Activated T-helper 1 cell treated with anti-CD3 and anti-CD28 coated beads, Interleukin-12 subunit alpha, Interleukin-12 subunit beta, Interleukin-2, Interleukin-4 antibody, amounts not matched to agents 30 ng/mL and 10 ng/mL and 1 ng/mL, durations not matched to agents 14 hours and 24 hours and 36 hours (primary cell): ENCODE measurements at regions not wholly inside any gene's neighbourhood (a gene's known extent, or its start where the extent isn't known, plus 50 kb on each side); places are given as distances from the start of the nearest gene placed in this dataset.
"Not testable (repeated sequence)": the region's sequence is repeated elsewhere in the genome, so short reads cannot be mapped to it uniquely, and the experiment has no call there.

ENCODE experiments used
- DNase-seq: peaks from one replicate; pipeline ENCODE4 v3.0.0; 2021; ENCODE audit warnings: low spot score
- H3K27ac Mint-ChIP-seq: one replicate; pipeline ENCODE4 v1.8.0; 2021; ENCODE audit warnings: mild to moderate bottlenecking, mixed read lengths
- H3K27me3 Mint-ChIP-seq: one replicate; pipeline ENCODE4 v1.8.0; 2022; ENCODE audit warnings: mild to moderate bottlenecking, moderate library complexity, mixed read lengths; ENCODE audit not compliant: insufficient read depth
- H3K36me3 Mint-ChIP-seq: one replicate; pipeline ENCODE4 v1.8.0; 2021; ENCODE audit warnings: low read depth, mixed read lengths
- H3K4me1 Mint-ChIP-seq: one replicate; pipeline ENCODE4 v1.8.0; 2021; ENCODE audit warnings: low read depth, mixed read lengths
- H3K4me3 Mint-ChIP-seq: one replicate; pipeline ENCODE4 v1.8.0; 2021; ENCODE audit warnings: mild to moderate bottlenecking, moderate library complexity, mixed read lengths
- H3K9me3 Mint-ChIP-seq: one replicate; pipeline ENCODE4 v1.8.0; 2021; ENCODE audit warnings: mixed read lengths
- intact Hi-C: fragments of 100-400 bp; cut with micrococcal nuclease; formaldehyde crosslinking; loops from one replicate; pipeline ENCODE4 v1.15.1; 2024

- no peaks in the 10 kb centered on the region for H3K36me3 Mint-ChIP-seq
- no peak for DNase-seq
- H3K4me1 Mint-ChIP-seq = no peaks in the 10 kb centered on the region
- no peak overlapping the region for H3K4me3 Mint-ChIP-seq
- H3K27ac Mint-ChIP-seq = no peak overlapping the region
- no peaks in the 10 kb centered on the region for H3K27me3 Mint-ChIP-seq
- peaks cover 5% of the 10 kb centered on the region for H3K9me3 Mint-ChIP-seq
- intact Hi-C loops = no loop called here
Measured at GRCh38 chr5:167937635-167937998, 353.8 kb upstream of the WWC1 start.

GRCh38 chr5:167939686-167940085 lies 351.8 kb upstream of the WWC1 start:
- no peaks in the 10 kb centered on the region for H3K36me3 Mint-ChIP-seq
- H3K9me3 Mint-ChIP-seq = peaks cover 5% of the 10 kb centered on the region
- no peak overlapping the region for H3K27ac Mint-ChIP-seq
- intact Hi-C loops = no loop called here
- DNase-seq = no peak
- H3K4me3 Mint-ChIP-seq = no peak overlapping the region
- H3K27me3 Mint-ChIP-seq = no peaks in the 10 kb centered on the region
- no peaks in the 10 kb centered on the region for H3K4me1 Mint-ChIP-seq

- no peaks in the 10 kb centered on the region for H3K4me1 Mint-ChIP-seq
- no peak overlapping the region for H3K4me3 Mint-ChIP-seq
- H3K27ac Mint-ChIP-seq = no peak overlapping the region
- no peaks in the 10 kb centered on the region for H3K27me3 Mint-ChIP-seq
- H3K36me3 Mint-ChIP-seq = no peaks in the 10 kb centered on the region
- peaks cover 5% of the 10 kb centered on the region for H3K9me3 Mint-ChIP-seq
- intact Hi-C loops = no loop called here
- DNase-seq = no peak
Measured at GRCh38 chr5:167940911-167941310, 350.5 kb upstream of the WWC1 start.

- H3K36me3 Mint-ChIP-seq, H3K27ac Mint-ChIP-seq, H3K27me3 Mint-ChIP-seq, H3K4me3 Mint-ChIP-seq, intact Hi-C loops, DNase-seq, H3K9me3 Mint-ChIP-seq, H3K4me1 Mint-ChIP-seq: not testable (repeated sequence)
Measured at GRCh38 chr5:167941556-167941955, 349.9 kb upstream of the WWC1 start.

- no peak for DNase-seq
- Mint-ChIP-seq H3K4me3 (no peak overlapping the region), H3K36me3 (no peaks in the 10 kb centered on the region), H3K27ac (no peak overlapping the region), H3K9me3 (no peaks in the 10 kb centered on the region), H3K4me1 (no peaks in the 10 kb centered on the region), H3K27me3 (no peaks in the 10 kb centered on the region)
- intact Hi-C loops = no loop called here
Measured at GRCh38 chr5:167943343-167943742, 348.1 kb upstream of the WWC1 start.

- Mint-ChIP-seq H3K4me1 (no peaks in the 10 kb centered on the region), H3K9me3 (no peaks in the 10 kb centered on the region), H3K36me3 (no peaks in the 10 kb centered on the region), H3K27ac (no peak overlapping the region), H3K27me3 (no peaks in the 10 kb centered on the region), H3K4me3 (no peak overlapping the region)
- intact Hi-C loops = no loop called here
- no peak for DNase-seq
Measured at GRCh38 chr5:167944121-167944852, 347.2 kb upstream of the WWC1 start.

- no peaks in the 10 kb centered on the region for H3K36me3 Mint-ChIP-seq
- H3K27me3 Mint-ChIP-seq = no peaks in the 10 kb centered on the region
- DNase-seq = no peak
- intact Hi-C loops = no loop called here
- no peaks in the 10 kb centered on the region for H3K4me1 Mint-ChIP-seq
- no peak overlapping the region for H3K4me3 Mint-ChIP-seq
- H3K9me3 Mint-ChIP-seq = no peaks in the 10 kb centered on the region
- H3K27ac Mint-ChIP-seq = no peak overlapping the region
Measured at GRCh38 chr5:167945542-167946384, 345.7 kb upstream of the WWC1 start.

GRCh38 chr5:167947306-167947705 lies 344.1 kb upstream of the WWC1 start:
- no peaks in the 10 kb centered on the region for H3K27me3 Mint-ChIP-seq
- DNase-seq = no peak
- H3K27ac Mint-ChIP-seq = no peak overlapping the region

GRCh38 chr5:167948251-167948650 lies 343.2 kb upstream of the WWC1 start:
- H3K36me3 Mint-ChIP-seq = no peaks in the 10 kb centered on the region
- intact Hi-C loops = no loop called here
- H3K9me3 Mint-ChIP-seq = no peaks in the 10 kb centered on the region
- H3K27me3 Mint-ChIP-seq = no peaks in the 10 kb centered on the region
- H3K27ac Mint-ChIP-seq = no peak overlapping the region
- no peak for DNase-seq
- H3K4me3 Mint-ChIP-seq = no peak overlapping the region
- H3K4me1 Mint-ChIP-seq = no peaks in the 10 kb centered on the region

More at GRCh38 chr5:167947306-167947705, 344.1 kb upstream of the WWC1 start:
- H3K9me3 Mint-ChIP-seq = no peaks in the 10 kb centered on the region
- no peaks in the 10 kb centered on the region for H3K4me1 Mint-ChIP-seq
- no peak overlapping the region for H3K4me3 Mint-ChIP-seq
- intact Hi-C loops = no loop called here
- H3K36me3 Mint-ChIP-seq = no peaks in the 10 kb centered on the region

GRCh38 chr5:167949435-167949834 lies 342.0 kb upstream of the WWC1 start:
- DNase-seq = no peak
- Mint-ChIP-seq H3K27ac (no peak overlapping the region), H3K4me3 (no peak overlapping the region), H3K36me3 (no peaks in the 10 kb centered on the region), H3K27me3 (no peaks in the 10 kb centered on the region), H3K4me1 (no peaks in the 10 kb centered on the region), H3K9me3 (no peaks in the 10 kb centered on the region)
- intact Hi-C loops = no loop called here

- no peak for DNase-seq
- Mint-ChIP-seq H3K27ac (no peak overlapping the region), H3K4me3 (no peak overlapping the region), H3K27me3 (no peaks in the 10 kb centered on the region), H3K9me3 (no peaks in the 10 kb centered on the region), H3K4me1 (no peaks in the 10 kb centered on the region), H3K36me3 (no peaks in the 10 kb centered on the region)
- intact Hi-C loops = no loop called here
Measured at GRCh38 chr5:167950126-167950721, 341.2 kb upstream of the WWC1 start.

GRCh38 chr5:167951116-167951515 lies 340.3 kb upstream of the WWC1 start:
- Mint-ChIP-seq H3K4me1 (no peaks in the 10 kb centered on the region), H3K4me3 (no peak overlapping the region), H3K27me3 (no peaks in the 10 kb centered on the region), H3K36me3 (no peaks in the 10 kb centered on the region), H3K9me3 (no peaks in the 10 kb centered on the region), H3K27ac (no peak overlapping the region)
- intact Hi-C loops = no loop called here
- no peak for DNase-seq

GRCh38 chr5:167952278-167952995 lies 339.0 kb upstream of the WWC1 start:
- DNase-seq = no peak

More at GRCh38 chr5:167952278-167952995, 339.0 kb upstream of the WWC1 start:
- intact Hi-C loops = no loop called here
- H3K36me3 Mint-ChIP-seq = no peaks in the 10 kb centered on the region
- H3K4me3 Mint-ChIP-seq = no peak overlapping the region
- H3K4me1 Mint-ChIP-seq = no peaks in the 10 kb centered on the region
- no peaks in the 10 kb centered on the region for H3K27me3 Mint-ChIP-seq
- H3K27ac Mint-ChIP-seq = no peak overlapping the region
- peaks cover 5% of the 10 kb centered on the region for H3K9me3 Mint-ChIP-seq
